Stimulated activated CD4-positive, alpha-beta T cell treated with anti-CD3 and anti-CD28 coated beads, Interleukin-1b, Interleukin-23, amount 100 ng/mL, for 48 hours (primary cell): ENCODE measurements at regions not wholly inside any gene's neighbourhood (a gene's known extent, or its start where the extent isn't known, plus 50 kb on each side); places are given as distances from the start of the nearest gene placed in this dataset.

Experiments
- DNase-seq: peaks from one replicate; pipeline ENCODE4 v3.0.0-alpha.2; 2020

DNA sequence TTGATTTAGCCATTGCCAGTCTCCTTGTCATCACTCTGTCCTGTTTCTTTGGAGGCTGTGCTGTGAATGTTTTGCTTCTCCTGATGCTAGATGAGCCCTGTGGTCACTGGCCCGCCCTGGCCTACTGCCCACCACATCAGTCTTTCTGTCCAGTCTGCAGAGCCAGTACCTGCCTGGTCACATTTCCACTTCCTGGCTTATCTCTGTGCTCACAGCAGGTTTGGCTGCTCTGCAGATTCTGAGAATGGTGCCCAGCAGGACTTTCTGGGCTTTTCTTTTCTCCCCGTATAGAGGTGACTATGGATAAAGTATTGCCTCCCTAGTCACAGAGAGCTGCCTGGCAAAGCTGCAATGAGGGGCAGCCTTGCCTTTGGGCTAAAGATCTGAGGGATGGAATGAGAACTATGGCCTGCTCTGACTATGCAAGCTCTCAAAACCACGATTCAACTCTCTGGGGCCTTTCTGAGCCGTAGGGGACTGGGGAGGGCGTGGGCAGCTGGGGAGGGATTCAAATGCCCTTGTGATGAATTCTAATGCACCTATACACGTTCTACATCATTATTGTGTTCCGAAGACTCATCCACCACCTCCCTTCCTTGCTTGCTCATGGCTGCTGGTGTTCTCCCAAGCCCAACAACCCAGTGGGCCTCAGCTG lies 410.4 kb upstream of the NPVF start:
- DNase-seq = no peak

DNA sequence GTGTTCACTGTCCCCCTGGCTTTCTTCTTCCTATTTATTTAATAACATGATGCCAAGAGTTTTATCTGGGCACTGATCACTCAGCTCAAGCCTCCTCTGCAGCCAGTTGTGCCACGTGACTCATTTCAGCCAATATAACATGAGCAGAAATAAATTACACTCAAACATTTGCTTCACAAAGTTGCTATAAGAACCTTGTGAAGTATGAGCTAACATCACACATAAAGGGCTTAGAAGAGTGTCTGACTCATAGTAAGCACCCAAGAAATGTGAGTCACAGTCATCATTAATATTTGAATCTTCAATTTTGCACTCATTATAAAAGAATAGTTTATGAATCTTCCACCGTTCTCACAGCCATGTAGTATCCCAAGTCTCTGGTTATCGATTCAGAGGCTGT lies 414.6 kb upstream of the NPVF start:
- DNase-seq = no peak

DNA sequence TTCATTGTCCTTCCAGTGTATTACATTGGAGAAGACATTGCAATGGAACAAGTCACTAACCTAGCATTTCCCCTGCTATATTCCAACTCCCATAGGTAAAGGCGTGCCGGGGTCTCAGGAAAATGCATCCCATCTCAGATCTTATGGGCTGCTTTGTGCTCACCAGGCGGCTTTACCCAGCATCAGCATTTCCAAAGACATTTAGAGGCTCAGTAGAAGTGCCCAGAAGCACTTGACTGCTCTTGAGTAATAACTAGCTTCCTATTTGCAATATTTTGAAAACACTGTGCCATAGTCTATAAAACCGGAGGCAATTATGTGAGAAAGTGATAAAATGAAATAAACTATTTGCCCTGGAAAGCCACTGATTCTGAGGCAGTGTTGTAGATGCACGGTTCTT lies 415.0 kb upstream of the NPVF start:
- DNase-seq = no peak

- no peak for DNase-seq
Measured at GRCh38 chr7:25643770-25644394, 415.6 kb upstream of the NPVF start.

- DNase-seq = no peak
Measured at GRCh38 chr7:25646726-25647413, 418.6 kb upstream of the NPVF start.

- no peak for DNase-seq
Measured at GRCh38 chr7:25647872-25648271, 419.6 kb upstream of the NPVF start.

DNA sequence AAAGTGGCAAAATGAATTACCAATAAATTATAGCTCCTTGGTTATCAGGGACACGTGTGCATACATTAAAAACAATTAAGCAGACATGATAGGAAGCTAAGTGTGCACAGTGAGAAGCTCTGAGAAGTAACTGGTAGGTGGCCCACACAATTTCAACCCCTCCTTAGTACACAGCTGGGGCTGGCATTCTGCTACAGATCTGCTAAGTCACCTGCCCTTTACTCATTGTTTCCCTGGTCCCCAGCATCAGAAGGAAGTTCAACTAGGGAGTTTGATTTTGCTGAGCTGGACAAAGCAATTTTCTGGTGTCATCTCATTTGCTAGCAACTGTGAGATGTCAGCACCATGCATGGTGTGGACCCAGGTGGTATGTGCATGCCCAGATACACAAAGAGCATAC lies 424.1 kb upstream of the NPVF start:
- DNase-seq = no peak

DNA sequence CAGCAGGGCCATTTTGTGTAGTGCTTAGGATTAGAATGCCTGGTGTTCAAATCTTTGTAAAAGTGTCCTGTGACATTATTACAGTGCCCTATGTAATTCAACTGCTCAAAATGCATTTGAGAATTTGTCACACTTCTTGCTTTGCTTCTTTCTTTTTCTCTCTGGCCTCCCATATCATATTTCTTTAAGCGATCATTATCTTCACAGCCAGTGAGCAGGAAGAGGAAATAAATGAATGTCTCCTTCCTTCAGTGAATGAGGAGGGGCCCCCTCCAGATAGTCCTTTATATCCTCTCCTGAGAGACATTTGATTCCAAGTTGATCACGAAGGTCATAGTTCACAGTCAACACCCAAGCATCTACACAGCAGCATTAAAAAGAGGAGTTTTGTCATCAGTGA lies 425.1 kb upstream of the NPVF start:
- no peak for DNase-seq

DNA sequence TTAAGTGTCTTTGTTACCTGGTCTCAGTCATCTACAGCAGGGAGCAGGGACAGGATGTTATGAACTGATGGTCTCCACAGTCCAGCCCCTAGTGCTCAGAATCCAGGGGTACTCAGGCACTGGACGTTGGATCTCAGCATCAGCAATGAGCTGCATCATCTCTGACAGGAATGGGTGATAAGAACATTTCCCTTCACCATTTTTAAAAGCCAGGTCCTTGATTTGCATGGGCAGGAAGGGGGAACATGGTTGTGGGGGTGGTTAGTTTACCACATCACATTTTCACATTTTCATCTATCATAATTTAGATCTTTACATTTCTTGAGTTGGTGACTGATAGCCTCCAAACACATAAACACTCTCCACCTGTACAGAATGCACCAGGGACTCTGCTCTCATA lies 427.8 kb upstream of the NPVF start:
- no peak for DNase-seq

GRCh38 chr7:25656581-25657026 lies 428.3 kb upstream of the NPVF start:
- DNase-seq = no peak

DNA sequence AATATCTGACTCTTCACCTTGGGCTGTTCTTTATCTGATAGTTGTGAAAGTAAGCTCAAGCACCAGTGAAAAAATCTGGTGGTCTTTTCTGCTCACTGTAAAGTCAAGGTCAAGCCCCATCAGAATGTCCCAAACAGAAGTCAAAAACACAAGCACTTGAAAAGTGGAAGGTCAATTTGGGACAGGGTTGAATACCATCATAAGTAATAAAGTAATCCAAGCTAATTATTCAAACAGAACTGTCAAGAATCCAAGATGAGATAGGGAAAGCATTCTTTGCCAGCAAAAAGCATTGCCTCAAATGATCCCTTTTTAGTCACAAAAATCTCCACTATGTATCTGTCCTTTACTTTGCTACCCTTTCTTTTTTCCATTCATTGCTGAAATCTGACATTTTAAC lies 430.1 kb upstream of the NPVF start:
- no peak for DNase-seq

- DNase-seq = no peak
Measured at GRCh38 chr7:25659841-25660240, 431.6 kb upstream of the NPVF start.

GRCh38 chr7:25662841-25663800 lies 434.8 kb upstream of the NPVF start:
- DNase-seq = no peak

- DNase-seq = no peak
Measured at GRCh38 chr7:25663877-25664276, 435.6 kb upstream of the NPVF start.

DNA sequence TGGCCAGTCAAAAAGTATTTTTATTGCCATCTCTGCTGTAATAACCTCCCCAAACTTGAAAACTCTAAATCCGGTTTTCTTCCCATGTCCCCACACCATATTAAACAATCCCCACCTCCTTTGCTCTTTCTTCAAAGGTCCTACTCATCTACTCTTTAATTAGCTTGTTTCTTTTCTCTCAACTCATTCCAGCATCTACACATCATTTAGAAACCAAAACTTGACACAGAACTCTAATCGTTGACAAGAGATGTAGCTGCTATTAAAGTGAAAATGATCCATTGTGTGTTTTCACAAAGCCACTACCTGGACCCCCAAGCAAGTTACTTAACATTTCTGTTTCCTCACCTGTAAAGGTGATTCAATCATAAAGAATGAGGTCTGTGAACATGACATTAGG lies 436.3 kb upstream of the NPVF start:
- no peak for DNase-seq

DNA sequence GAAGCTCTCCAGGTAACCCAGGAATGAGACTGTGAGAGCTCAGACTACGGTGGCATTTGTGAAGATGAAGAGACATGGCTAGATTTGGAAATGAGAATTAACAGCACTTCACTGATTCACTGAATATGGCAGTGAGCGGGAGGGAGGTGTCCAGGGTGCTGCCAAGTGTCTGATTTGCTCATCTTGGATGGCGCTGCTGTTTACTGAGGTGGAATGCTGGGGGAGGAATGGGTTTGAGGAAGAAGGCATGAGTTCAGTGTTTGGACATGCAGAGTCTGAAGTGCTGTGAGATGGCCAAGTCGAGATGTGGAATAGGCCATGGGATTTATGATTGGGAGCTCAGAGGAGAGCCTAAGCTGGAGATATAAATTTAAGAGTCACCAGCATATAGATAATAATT lies 437.1 kb upstream of the NPVF start:
- no peak for DNase-seq

DNA sequence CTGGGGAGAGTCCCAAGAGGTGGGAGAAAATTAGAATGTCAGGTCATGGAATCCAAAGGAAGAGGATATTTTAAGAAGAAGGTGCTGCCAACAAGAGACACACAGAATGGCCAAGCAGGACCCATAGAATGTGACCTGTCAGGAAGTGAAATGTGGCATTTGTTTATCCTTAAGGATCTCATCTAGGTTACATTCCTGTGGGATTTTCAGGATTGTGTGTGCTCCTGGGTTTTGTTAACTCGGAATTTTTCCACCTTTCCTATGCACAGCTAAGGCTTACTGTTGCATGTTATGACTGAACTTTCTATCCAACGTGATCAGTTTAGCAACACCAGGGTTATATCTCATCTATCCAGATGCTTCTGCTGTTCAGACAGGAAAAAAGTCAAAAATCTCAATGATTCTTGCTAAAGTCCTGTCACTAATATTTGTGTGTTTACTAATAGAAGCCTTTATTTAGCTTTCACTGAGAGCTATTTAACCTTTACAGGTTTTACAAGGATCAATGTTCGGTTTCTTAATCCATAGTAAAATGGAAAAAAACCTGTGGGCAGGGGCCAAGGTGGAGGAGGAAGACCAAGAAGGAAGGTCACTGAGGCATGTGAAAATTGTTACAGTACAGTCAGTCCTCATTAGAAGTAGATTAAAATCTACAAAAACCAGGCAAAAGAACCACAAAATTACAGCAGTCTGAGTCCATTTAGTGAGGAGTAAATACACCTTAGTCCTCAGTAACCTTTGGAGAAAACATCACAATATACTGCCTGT lies 437.8 kb upstream of the NPVF start:
- DNase-seq = no peak

DNA sequence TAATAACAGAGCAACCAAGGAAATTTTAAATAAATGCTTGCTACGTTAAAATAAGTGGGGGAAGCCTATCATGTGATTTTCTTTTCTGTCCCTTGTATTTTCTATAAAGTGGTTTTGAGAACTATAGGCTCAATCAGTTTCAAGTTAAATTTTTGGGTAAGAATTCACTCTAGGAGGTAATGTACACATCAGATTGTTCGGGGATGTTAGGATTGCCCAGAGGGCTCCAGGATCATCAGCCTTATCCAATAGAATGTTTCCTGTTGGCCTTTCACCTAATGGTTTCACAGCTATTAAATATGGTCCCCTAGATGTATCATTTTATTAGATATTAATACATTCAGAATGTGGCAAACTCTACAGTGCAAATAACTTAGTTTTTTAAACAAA lies 438.4 kb upstream of the NPVF start:
- DNase-seq = no peak

- DNase-seq = no peak
Measured at GRCh38 chr7:25669281-25669781, 441.0 kb upstream of the NPVF start.

- DNase-seq = no peak
Measured at GRCh38 chr7:25669961-25670841, 441.9 kb upstream of the NPVF start.

GRCh38 chr7:25671111-25671510 lies 442.8 kb upstream of the NPVF start:
- DNase-seq = no peak
